ENCODE measurements at regions not wholly inside any gene's neighbourhood (a gene's known extent, or its start where the extent isn't known, plus 50 kb on each side); places are given as distances from the start of the nearest gene placed in this dataset.

GRCh38 chr4:4791299-4792111 is 68.0 kb upstream of the MSX1 start:
- TF ChIP-seq POLR2AphosphoS5 (IDR thresholded peaks at IDR 0.05), result no peak
- TF ChIP-seq CTCF (IDR thresholded peaks at IDR 0.05), result no peak
